Kidney epithelial cell (primary cell): ENCODE measurements at regions not wholly inside any gene's neighbourhood (a gene's known extent, or its start where the extent isn't known, plus 50 kb on each side); places are given as distances from the start of the nearest gene placed in this dataset.
A peak's percentile ranks its signal among the peaks of the same experiment; 100 is the strongest.

Source experiments
- DNase-seq: peaks from one replicate; pipeline ENCODE4 v3.0.0-alpha.2; 2010; ENCODE audit warnings: low read depth
- H3K27me3 ChIP-seq: 2 replicates; pipeline ENCODE4 v1.6.0; 2011; ENCODE audit warnings: low read length; ENCODE audit not compliant: control insufficient read depth, insufficient read depth
- H3K36me3 ChIP-seq: 2 replicates; pipeline ENCODE4 v1.5.1; 2011; ENCODE audit warnings: low read length; ENCODE audit not compliant: control insufficient read depth, insufficient read depth
- H3K4me3 ChIP-seq: 2 replicates; pipeline ENCODE4 v1.5.1; 2011; ENCODE audit warnings: low read depth, mild to moderate bottlenecking, control low read depth, low read length
- CTCF ChIP-seq: IDR thresholded peaks from 2 replicates; pipeline ENCODE4 v1.5.1; 2011; ENCODE audit warnings: mild to moderate bottlenecking, moderate library complexity, low read length, control low read depth, inconsistent platforms; ENCODE audit not compliant: insufficient read depth, poor library complexity, severe bottlenecking

DNA sequence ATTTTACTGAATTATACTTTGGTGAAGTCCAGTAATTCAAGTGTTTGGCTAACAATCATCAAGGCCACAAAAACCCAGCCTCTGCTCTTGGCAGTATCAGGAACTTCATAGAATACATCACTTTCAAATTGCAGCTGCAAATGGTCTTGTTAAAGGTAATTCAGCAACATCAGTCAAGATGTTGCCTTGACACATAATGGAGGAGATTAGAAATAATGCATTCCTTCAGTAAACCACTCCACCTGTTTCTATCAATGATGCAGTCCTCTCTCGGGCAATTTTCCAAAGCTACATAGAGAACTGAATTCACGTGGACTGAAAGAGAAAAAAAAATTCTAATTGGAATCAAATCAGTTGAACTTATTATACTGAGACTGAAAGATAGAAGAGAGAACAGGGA, 279.3 kb downstream of the VGLL3 start:
- DNase-seq: no peak
- TF ChIP-seq CTCF: no peak
- H3K27me3 ChIP-seq: no peaks in the 10 kb centered on the region
- H3K36me3 ChIP-seq: no peaks in the 10 kb centered on the region
- H3K4me3 ChIP-seq: no peak overlapping the region

- no peak for DNase-seq
- no peak for TF ChIP-seq CTCF
- H3K4me3 ChIP-seq: no peak overlapping the region
- no peaks in the 10 kb centered on the region for H3K36me3 ChIP-seq
- H3K27me3 ChIP-seq: no peaks in the 10 kb centered on the region
Observed at GRCh38 chr3:86708893-86709292, 282.1 kb downstream of the VGLL3 start.

DNA sequence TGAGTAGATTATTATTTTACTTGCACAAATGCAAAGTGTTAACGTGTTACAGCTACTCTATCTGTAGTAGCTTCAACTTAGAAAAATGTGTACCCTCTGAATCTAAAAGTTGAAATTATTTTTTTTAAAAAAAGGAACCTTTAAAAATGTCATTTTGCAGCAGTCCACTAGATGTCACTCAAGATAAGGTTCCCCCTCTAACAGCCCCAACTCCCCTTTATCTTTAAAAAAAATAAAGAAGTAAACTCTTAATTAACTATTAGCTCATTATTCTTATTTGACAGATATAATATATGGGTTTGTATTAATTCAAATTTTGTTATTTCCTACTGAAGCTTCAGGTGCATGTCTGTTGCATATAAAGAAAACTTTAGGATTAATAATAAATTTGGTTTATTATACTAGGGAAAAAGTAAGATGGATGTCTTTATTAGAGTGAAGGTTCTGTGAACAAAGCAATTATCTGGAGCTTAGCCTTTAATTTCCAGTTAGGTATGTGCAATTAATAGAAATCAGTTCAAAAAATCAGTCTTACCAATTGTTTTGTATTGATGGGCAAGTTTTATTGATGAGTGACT, 288.5 kb downstream of the VGLL3 start:
- Histone ChIP-seq H3K27me3 (no peaks in the 10 kb centered on the region), H3K4me3 (no peak overlapping the region), H3K36me3 (no peaks in the 10 kb centered on the region)
- DNase-seq: no peak
- peak; percentile 55 for TF ChIP-seq CTCF

DNA sequence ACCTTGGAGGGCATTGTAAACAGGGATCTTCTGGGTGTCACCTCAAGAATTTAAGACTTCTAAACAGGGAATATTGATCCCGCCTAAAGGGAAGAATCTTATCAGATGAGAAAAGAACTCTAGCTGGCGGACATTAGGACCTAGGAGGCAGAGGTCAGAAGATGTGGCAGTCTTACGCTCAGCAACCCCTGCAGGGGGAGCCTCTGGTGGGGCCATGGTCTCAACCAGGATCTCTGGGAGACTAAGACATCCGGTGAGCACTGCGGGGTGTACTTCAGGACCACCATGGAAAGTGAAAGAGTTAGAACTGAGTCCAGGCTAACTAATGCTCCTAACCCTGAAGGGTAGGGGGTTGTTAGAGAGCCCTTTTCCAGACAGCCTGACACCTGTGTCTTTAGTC, 295.2 kb downstream of the VGLL3 start:
- no peak for TF ChIP-seq CTCF
- H3K36me3 ChIP-seq: no peaks in the 10 kb centered on the region
- no peak overlapping the region for H3K4me3 ChIP-seq
- no peak for DNase-seq
- H3K27me3 ChIP-seq: no peaks in the 10 kb centered on the region

- DNase-seq: no peak
- TF ChIP-seq CTCF: no peak
- Histone ChIP-seq H3K27me3 (no peaks in the 10 kb centered on the region), H3K4me3 (no peak overlapping the region), H3K36me3 (no peaks in the 10 kb centered on the region)
Observed at GRCh38 chr3:86673991-86674390, 317.0 kb downstream of the VGLL3 start.

DNA sequence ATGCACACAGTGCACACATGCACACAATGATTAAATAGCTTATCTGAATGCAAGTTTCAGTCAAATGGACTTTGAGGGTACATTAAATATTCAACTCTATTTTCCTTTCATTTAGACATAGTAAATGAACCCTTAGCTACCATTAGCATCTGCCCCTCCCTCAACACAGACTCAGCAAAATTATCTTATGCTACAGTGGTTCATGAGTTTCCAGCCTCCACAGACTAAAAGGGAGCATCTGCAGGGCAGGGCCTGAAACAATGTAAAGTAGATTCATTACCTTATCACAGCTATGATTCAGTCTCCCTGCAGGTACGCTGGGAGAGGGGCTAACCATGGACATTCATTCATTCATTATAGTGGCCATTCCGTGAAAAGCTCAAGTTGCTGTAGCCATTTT, 329.1 kb downstream of the VGLL3 start:
- TF ChIP-seq CTCF: no peak
- Histone ChIP-seq H3K27me3 (no peaks in the 10 kb centered on the region), H3K4me3 (no peak overlapping the region), H3K36me3 (no peaks in the 10 kb centered on the region)
- DNase-seq: no peak
